WERI-Rb-1 (cell line): ENCODE measurements at regions not wholly inside any gene's neighbourhood (a gene's known extent, or its start where the extent isn't known, plus 50 kb on each side); places are given as distances from the start of the nearest gene placed in this dataset.

Experiments used
- DNase-seq: peaks from one replicate; pipeline ENCODE4 v3.0.0-alpha.2; 2020
- H3K27ac ChIP-seq: fragments of 250-450 bp; sonication (Bioruptor Pico); 2 replicates; pipeline ENCODE4 v1.5.1; 2020; ENCODE audit warnings: mild to moderate bottlenecking, moderate library complexity
- H3K27me3 ChIP-seq: fragments of 250-450 bp; sonication (Bioruptor Pico); 2 replicates; pipeline ENCODE4 v1.5.1; 2021; ENCODE audit warnings: mild to moderate bottlenecking, low read depth, moderate library complexity; ENCODE audit not compliant: insufficient read depth, severe bottlenecking
- H3K36me3 ChIP-seq: fragments of 250-450 bp; sonication (Bioruptor Pico); 2 replicates; pipeline ENCODE4 v1.5.1; 2020; ENCODE audit warnings: mild to moderate bottlenecking, moderate library complexity
- H3K4me3 ChIP-seq: 2 replicates; pipeline ENCODE4 v1.5.1; 2011; ENCODE audit warnings: low read depth, mild to moderate bottlenecking, control low read depth, low read length
- H3K9me3 ChIP-seq: fragments of 250-450 bp; sonication (Bioruptor Pico); 2 replicates; pipeline ENCODE4 v1.5.1; 2021; ENCODE audit warnings: mild to moderate bottlenecking, moderate library complexity; ENCODE audit not compliant: severe bottlenecking
- CTCF ChIP-seq: IDR thresholded peaks from 2 replicates; pipeline ENCODE4 v1.5.1; 2011; ENCODE audit warnings: low read depth, mild to moderate bottlenecking, control low read depth, inconsistent platforms, low read length

- no peak for DNase-seq
- H3K27me3 ChIP-seq = no peaks in the 10 kb centered on the region
Measured at GRCh38 chr5:123748239-123748638, 236.3 kb downstream of the CSNK1G3 start.

GRCh38 chr5:123746683-123747360 lies 234.8 kb downstream of the CSNK1G3 start:
- no peaks in the 10 kb centered on the region for H3K9me3 ChIP-seq
- H3K4me3 ChIP-seq = no peak overlapping the region
- H3K27me3 ChIP-seq = no peaks in the 10 kb centered on the region
- no peak overlapping the region for H3K27ac ChIP-seq
- H3K36me3 ChIP-seq = no peaks in the 10 kb centered on the region
- DNase-seq = no peak
- no peak for TF ChIP-seq CTCF

More at GRCh38 chr5:123748239-123748638, 236.3 kb downstream of the CSNK1G3 start:
- Histone ChIP-seq H3K36me3 (no peaks in the 10 kb centered on the region), H3K27ac (no peak overlapping the region), H3K4me3 (no peak overlapping the region), H3K9me3 (no peaks in the 10 kb centered on the region)
- TF ChIP-seq CTCF = no peak

GRCh38 chr5:123743990-123744583 lies 232.1 kb downstream of the CSNK1G3 start:
- no peak for TF ChIP-seq CTCF
- no peaks in the 10 kb centered on the region for H3K27me3 ChIP-seq
- no peak overlapping the region for H3K4me3 ChIP-seq
- no peaks in the 10 kb centered on the region for H3K9me3 ChIP-seq
- DNase-seq = no peak
- no peaks in the 10 kb centered on the region for H3K36me3 ChIP-seq
- H3K27ac ChIP-seq = no peak overlapping the region

GRCh38 chr5:123735384-123735783 lies 223.4 kb downstream of the CSNK1G3 start:
- H3K27me3 ChIP-seq = no peaks in the 10 kb centered on the region
- peaks cover 9% of the 10 kb centered on the region for H3K9me3 ChIP-seq
- TF ChIP-seq CTCF = no peak
- no peak overlapping the region for H3K27ac ChIP-seq
- DNase-seq = no peak
- H3K4me3 ChIP-seq = no peak overlapping the region
- no peaks in the 10 kb centered on the region for H3K36me3 ChIP-seq

GRCh38 chr5:123732257-123732656 lies 220.3 kb downstream of the CSNK1G3 start:
- TF ChIP-seq CTCF = no peak
- Histone ChIP-seq H3K36me3 (no peaks in the 10 kb centered on the region), H3K27ac (no peak overlapping the region), H3K9me3 (peaks cover 10% of the 10 kb centered on the region), H3K4me3 (no peak overlapping the region), H3K27me3 (no peaks in the 10 kb centered on the region)
- no peak for DNase-seq
